ENCODE measurements at regions not wholly inside any gene's neighbourhood (a gene's known extent, or its start where the extent isn't known, plus 50 kb on each side); places are given as distances from the start of the nearest gene placed in this dataset.

GRCh38 chr20:39206899-39207564 is 244.9 kb downstream of the DHX35 start:
- TF ChIP-seq EZH2 (IDR thresholded peaks at IDR 0.05; ENCODE audit: borderline replicate concordance): no peak
- no peak for TF ChIP-seq EZH2phosphoT487 (IDR thresholded peaks at IDR 0.05; ENCODE audit: low read depth, severe bottlenecking, unreplicated experiment)
- TF ChIP-seq CTCF (IDR thresholded peaks at IDR 0.05; ENCODE audit: poor library complexity): no peak
